ENCODE measurements at regions not wholly inside any gene's neighbourhood (a gene's known extent, or its start where the extent isn't known, plus 50 kb on each side); places are given as distances from the start of the nearest gene placed in this dataset.

DNA sequence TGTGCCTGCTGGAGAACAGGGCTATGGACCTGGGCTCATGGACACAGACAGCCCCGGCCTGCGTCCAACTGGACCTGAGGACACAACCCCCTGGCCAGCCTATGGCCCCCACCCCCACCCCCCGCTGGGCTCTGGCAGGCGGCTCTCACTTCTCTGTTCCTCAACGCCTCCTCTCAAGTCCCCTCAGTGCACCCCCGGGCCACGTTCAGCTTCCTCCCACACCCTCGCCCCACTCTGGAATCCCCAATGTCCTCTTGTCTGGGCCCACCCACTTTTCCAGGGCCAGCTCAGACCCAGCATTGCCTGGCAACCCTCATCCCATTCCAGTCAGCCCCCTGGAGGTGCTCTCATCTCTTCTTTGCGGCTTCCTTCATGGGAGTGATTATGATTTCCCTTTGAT lies 130.2 kb upstream of the SPACA7 start:
- Histone ChIP-seq H3K36me3 (ENCODE audit: control insufficient read depth, insufficient read depth, low read length) (no peaks in the 10 kb centered on the region), H3K9me3 (ENCODE audit: control insufficient read depth, insufficient read depth, low read length) (no peaks in the 10 kb centered on the region), H3K27me3 (ENCODE audit: control insufficient read depth, insufficient read depth, low read length) (no peaks in the 10 kb centered on the region), H3K4me3 (ENCODE audit: low read depth, low read length) (no peak overlapping the region), H3K4me1 (ENCODE audit: control insufficient read depth, insufficient read depth, low read length) (no peaks in the 10 kb centered on the region), H3K9ac (ENCODE audit: low read depth, low read length) (no peak overlapping the region)

DNA sequence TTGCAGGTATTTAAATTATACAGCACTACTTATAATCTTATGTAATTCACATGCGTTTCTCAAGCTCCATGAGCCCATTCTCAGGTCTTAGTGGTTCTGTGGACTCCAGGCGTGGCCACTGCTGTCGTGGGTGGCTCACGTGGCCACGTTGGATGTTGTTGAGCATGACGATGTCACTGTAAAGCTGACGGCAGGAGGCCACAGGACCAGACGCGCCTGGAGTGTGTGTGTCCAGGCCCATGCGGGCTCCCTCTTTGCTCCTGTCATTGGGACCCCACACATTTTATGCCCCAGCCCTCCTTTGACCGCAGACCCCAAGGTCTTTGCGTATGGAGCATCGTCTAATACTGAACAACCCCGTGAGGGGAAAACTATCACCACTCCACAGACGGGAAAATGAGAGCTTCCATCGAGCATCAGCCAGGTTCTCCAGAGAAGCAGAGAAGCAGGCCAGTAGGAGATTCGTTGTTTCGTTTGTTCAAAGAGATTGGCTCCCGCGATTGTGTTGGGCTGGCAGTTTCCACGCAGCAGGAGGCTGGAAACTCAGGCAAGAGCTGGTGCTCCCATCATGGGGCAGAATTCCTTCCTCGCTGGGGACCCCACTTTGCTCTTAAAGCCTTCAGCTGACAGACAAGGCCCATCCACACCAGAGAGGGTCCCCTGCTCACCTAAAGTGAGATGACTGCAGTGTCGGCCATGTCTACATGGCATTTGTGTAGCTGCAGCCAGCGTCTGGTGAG lies 129.3 kb upstream of the SPACA7 start:
- no peaks in the 10 kb centered on the region for H3K36me3 ChIP-seq (ENCODE audit: control insufficient read depth, insufficient read depth, low read length)
- H3K9me3 ChIP-seq (ENCODE audit: control insufficient read depth, insufficient read depth, low read length): no peaks in the 10 kb centered on the region
- H3K4me3 ChIP-seq (ENCODE audit: low read depth, low read length): no peak overlapping the region
- H3K9ac ChIP-seq (ENCODE audit: low read depth, low read length): no peak overlapping the region
- H3K4me1 ChIP-seq (ENCODE audit: control insufficient read depth, insufficient read depth, low read length): no peaks in the 10 kb centered on the region
- no peaks in the 10 kb centered on the region for H3K27me3 ChIP-seq (ENCODE audit: control insufficient read depth, insufficient read depth, low read length)

DNA sequence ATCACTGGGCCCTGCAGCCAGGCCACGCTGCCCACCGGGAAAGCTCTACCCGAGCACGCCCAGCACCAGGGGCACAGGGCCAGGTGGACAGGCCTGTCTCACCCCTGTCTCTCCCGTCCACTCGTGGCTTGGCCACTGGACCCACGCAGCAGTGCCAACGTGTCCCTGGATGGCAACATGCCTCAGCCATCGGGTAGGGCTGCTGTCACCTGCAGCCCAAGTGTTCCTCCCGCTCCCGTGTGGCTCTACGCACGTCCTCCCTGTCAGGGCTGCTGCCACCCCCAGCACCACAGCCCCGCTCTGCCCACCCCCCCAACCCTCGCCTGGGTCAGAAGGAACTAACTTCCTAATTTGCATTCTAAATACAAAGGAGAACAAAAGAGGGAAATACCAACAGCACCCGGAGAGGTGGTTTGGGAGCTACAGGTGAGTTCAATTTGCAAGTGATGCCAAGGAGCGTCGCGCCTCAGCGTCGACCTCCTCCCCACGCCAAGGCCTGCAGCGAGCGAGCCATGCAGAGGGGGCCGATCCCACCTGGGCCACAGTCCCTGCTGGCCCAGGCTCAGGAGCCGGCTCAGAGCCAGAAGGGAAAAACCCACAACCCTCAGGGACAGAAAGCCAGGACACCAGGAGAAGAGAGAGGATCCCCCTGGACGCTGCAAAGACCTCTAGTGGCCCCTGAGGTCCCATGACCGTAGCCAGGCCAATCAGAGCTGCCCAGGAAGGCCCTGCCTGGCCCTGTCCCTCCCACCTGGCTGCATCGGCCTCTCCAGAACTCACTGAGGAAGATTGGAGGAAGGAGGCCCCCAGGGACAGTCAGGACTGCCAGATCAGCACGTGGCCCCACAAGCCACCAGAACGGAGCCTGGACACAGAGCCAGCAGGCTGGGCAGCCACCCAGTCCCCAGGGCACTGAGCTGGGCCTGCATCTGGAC lies 128.4 kb upstream of the SPACA7 start:
- no peaks in the 10 kb centered on the region for H3K36me3 ChIP-seq (ENCODE audit: control insufficient read depth, insufficient read depth, low read length)
- H3K9ac ChIP-seq (ENCODE audit: low read depth, low read length): no peak overlapping the region
- no peaks in the 10 kb centered on the region for H3K9me3 ChIP-seq (ENCODE audit: control insufficient read depth, insufficient read depth, low read length)
- no peak overlapping the region for H3K4me3 ChIP-seq (ENCODE audit: low read depth, low read length)
- no peaks in the 10 kb centered on the region for H3K4me1 ChIP-seq (ENCODE audit: control insufficient read depth, insufficient read depth, low read length)
- no peaks in the 10 kb centered on the region for H3K27me3 ChIP-seq (ENCODE audit: control insufficient read depth, insufficient read depth, low read length)

GRCh38 chr13:112248406-112248760 lies 127.8 kb upstream of the SPACA7 start:
- H3K9me3 ChIP-seq (ENCODE audit: control insufficient read depth, insufficient read depth, low read length): no peaks in the 10 kb centered on the region
- H3K36me3 ChIP-seq (ENCODE audit: control insufficient read depth, insufficient read depth, low read length): no peaks in the 10 kb centered on the region
- H3K4me3 ChIP-seq (ENCODE audit: low read depth, low read length): no peak overlapping the region
- H3K4me1 ChIP-seq (ENCODE audit: control insufficient read depth, insufficient read depth, low read length): no peaks in the 10 kb centered on the region
- no peaks in the 10 kb centered on the region for H3K27me3 ChIP-seq (ENCODE audit: control insufficient read depth, insufficient read depth, low read length)
- no peak overlapping the region for H3K9ac ChIP-seq (ENCODE audit: low read depth, low read length)

- H3K9me3 ChIP-seq (ENCODE audit: control insufficient read depth, insufficient read depth, low read length): no peaks in the 10 kb centered on the region
These were observed 127.1 kb upstream of the SPACA7 start for GRCh38 chr13:112248862-112249592.

DNA sequence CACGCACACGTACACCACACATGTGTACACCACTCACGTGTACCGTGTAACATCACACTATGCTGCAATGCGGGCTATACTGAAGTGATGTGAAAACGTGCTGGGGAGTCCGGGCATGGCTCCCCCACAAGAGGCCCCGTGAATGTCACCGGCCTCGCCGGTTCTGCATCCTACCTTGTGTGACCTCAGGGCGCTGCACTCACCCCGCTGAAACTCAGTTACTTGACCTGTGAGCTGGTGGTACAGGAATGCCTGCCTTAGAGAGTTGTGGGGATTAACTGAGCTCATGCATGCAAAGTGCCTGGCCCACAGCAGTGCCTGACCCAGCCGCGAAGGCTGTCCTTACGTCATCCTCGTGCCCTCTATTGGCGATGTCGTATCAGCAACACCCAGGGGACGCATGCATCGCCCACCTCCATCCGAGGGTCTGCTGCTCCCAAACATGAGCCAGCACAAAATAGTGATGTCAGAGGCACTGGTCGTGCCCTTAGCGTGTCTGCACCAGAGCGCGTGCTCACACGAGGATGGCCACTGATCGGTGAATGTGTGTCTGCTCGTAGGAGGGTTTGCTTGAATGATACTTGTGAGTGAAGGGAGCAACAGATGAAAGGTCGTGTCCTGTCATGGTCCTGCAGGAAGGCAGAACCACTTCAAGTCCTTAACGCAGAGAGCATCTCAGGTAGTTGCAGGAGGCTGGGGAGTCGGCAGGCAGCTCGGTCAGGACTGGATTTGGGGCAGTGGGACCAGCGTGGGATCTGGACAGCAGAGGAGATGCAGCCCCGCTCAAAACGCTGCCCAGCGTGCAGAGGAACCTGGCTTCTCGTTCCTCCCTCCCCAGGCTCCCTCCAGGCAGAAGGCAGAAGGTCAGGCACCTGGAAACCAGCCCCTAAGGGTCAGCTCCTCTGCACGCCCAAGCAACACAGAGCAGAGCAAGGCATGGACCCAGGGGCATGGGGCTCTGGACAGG lies 126.2 kb upstream of the SPACA7 start:
- no peaks in the 10 kb centered on the region for H3K36me3 ChIP-seq (ENCODE audit: control insufficient read depth, insufficient read depth, low read length)
- H3K9ac ChIP-seq (ENCODE audit: low read depth, low read length): no peak overlapping the region
- H3K4me3 ChIP-seq (ENCODE audit: low read depth, low read length): no peak overlapping the region
- H3K27me3 ChIP-seq (ENCODE audit: control insufficient read depth, insufficient read depth, low read length): no peaks in the 10 kb centered on the region
- no peaks in the 10 kb centered on the region for H3K9me3 ChIP-seq (ENCODE audit: control insufficient read depth, insufficient read depth, low read length)
- H3K4me1 ChIP-seq (ENCODE audit: control insufficient read depth, insufficient read depth, low read length): no peaks in the 10 kb centered on the region

More at GRCh38 chr13:112248862-112249592, 127.1 kb upstream of the SPACA7 start:
- Histone ChIP-seq H3K4me1 (ENCODE audit: control insufficient read depth, insufficient read depth, low read length) (no peaks in the 10 kb centered on the region), H3K9ac (ENCODE audit: low read depth, low read length) (no peak overlapping the region), H3K27me3 (ENCODE audit: control insufficient read depth, insufficient read depth, low read length) (no peaks in the 10 kb centered on the region), H3K36me3 (ENCODE audit: control insufficient read depth, insufficient read depth, low read length) (no peaks in the 10 kb centered on the region), H3K4me3 (ENCODE audit: low read depth, low read length) (no peak overlapping the region)

DNA sequence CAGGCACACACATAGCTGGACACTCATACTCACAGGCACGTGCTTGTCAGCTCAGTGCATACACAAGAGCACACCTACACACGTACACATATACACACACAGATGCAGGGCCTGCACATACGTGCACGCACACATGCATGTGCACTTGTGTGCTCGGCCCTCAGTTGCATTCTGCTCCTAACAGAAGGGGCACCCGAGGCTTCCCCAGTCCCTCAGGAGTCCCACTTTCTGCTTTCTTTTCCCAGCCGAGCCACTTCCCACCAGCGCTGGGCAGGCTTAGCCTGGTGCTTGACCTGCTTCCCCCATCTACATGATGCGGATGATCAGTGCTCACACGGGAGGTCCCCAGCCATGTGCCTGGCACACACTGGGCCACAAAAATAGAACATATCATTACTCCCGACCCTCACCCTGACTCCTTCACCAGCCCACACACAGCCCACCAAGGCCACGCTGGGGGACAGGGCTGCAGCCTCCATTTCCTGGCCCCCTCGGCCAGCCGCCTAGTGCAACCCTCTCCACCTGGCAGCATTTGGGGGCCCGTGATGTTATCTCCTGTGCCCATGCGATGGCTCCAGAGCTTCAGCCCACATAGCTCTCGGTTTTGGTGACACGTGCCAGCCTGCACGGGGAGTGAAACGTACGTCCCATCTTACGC lies 125.2 kb upstream of the SPACA7 start:
- Histone ChIP-seq H3K36me3 (ENCODE audit: control insufficient read depth, insufficient read depth, low read length) (no peaks in the 10 kb centered on the region), H3K27me3 (ENCODE audit: control insufficient read depth, insufficient read depth, low read length) (no peaks in the 10 kb centered on the region)

DNA sequence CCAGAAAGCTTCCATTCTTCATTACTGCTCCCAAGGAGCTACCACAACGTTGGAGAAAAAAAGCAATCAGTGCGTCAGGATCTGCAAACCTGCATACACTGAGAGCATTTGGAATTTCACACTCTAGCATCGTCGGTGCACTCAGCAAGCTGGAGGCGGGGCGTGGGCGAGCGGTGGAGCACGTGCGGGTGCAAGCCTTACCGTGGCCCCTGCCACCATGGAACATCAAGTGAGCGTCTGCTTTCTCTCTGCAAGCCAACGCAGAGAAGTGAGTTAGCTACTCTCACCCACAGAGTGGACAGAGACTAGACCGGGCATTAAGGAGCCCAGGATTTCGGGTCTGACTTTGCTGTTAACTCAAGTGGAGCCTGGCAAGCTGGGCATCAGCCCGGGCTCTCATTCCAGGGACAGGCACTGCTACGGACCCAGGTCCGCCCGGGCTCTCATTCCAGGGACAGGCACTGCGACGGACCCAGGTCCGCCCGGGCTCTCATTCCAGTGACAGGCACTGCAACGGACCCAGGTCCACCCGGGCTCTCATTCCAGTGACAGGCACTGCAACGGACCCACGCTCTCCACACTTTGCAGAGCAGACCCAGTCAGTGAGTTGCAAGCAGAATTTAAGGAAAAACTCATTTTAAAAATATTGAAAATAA lies 124.1 kb upstream of the SPACA7 start:
- H3K4me3 ChIP-seq (ENCODE audit: low read depth, low read length): no peak overlapping the region
- H3K27me3 ChIP-seq (ENCODE audit: control insufficient read depth, insufficient read depth, low read length): no peaks in the 10 kb centered on the region
- H3K9ac ChIP-seq (ENCODE audit: low read depth, low read length): no peak overlapping the region
- no peaks in the 10 kb centered on the region for H3K9me3 ChIP-seq (ENCODE audit: control insufficient read depth, insufficient read depth, low read length)
- H3K36me3 ChIP-seq (ENCODE audit: control insufficient read depth, insufficient read depth, low read length): no peaks in the 10 kb centered on the region
- no peaks in the 10 kb centered on the region for H3K4me1 ChIP-seq (ENCODE audit: control insufficient read depth, insufficient read depth, low read length)

More for the DNA sequence above, 125.2 kb upstream of the SPACA7 start:
- no peaks in the 10 kb centered on the region for H3K4me1 ChIP-seq (ENCODE audit: control insufficient read depth, insufficient read depth, low read length)
- H3K4me3 ChIP-seq (ENCODE audit: low read depth, low read length): no peak overlapping the region
- H3K9me3 ChIP-seq (ENCODE audit: control insufficient read depth, insufficient read depth, low read length): no peaks in the 10 kb centered on the region
- H3K9ac ChIP-seq (ENCODE audit: low read depth, low read length): no peak overlapping the region

DNA sequence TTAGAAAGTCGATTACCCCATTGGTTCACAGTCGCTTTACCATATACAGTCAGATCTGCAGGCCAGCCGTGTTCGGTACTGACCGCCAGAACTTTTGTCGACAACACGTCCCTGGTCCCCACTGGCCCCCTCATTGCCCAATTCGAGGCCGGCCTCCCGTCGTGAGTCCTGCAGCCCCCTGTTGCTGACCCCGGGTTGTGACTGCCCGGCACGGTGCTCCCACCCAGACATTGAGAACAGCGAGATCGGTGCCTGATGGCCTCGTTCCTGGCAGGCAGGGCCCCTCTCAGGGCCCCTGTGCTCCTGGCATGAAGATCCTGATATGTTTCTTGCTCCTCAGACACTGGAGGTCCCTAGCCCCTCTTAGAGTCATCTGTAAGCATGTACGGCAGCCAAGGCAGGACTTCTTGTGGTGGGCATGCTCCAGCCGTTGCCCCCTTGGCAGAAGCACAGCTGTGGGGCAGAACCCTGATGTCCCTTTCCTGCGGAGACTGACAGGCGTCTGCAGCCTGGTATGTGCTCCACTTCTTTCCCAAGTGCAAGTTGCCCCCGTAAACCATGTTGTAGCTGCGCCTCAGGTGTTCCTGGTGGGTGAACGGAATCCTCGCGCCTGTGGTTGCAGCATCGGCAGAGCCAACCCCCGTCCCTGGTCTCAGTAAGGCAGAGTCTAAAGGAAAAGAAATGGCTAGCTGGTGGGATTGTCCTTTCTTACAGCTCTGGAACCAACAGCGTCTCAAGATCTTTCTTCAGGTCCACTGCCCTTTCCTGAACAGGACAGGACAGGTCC lies 123.2 kb upstream of the SPACA7 start:
- Histone ChIP-seq H3K36me3 (ENCODE audit: control insufficient read depth, insufficient read depth, low read length) (no peaks in the 10 kb centered on the region), H3K4me3 (ENCODE audit: low read depth, low read length) (no peak overlapping the region), H3K9ac (ENCODE audit: low read depth, low read length) (no peak overlapping the region), H3K27me3 (ENCODE audit: control insufficient read depth, insufficient read depth, low read length) (no peaks in the 10 kb centered on the region), H3K9me3 (ENCODE audit: control insufficient read depth, insufficient read depth, low read length) (no peaks in the 10 kb centered on the region), H3K4me1 (ENCODE audit: control insufficient read depth, insufficient read depth, low read length) (no peaks in the 10 kb centered on the region)

GRCh38 chr13:112253631-112254030 lies 122.5 kb upstream of the SPACA7 start:
- Histone ChIP-seq H3K9me3 (ENCODE audit: control insufficient read depth, insufficient read depth, low read length) (no peaks in the 10 kb centered on the region), H3K36me3 (ENCODE audit: control insufficient read depth, insufficient read depth, low read length) (no peaks in the 10 kb centered on the region), H3K9ac (ENCODE audit: low read depth, low read length) (no peak overlapping the region), H3K4me3 (ENCODE audit: low read depth, low read length) (no peak overlapping the region), H3K27me3 (ENCODE audit: control insufficient read depth, insufficient read depth, low read length) (no peaks in the 10 kb centered on the region), H3K4me1 (ENCODE audit: control insufficient read depth, insufficient read depth, low read length) (no peaks in the 10 kb centered on the region)

Measured in iPS-15b (cell line).